T-cell (primary cell): ENCODE measurements at regions not wholly inside any gene's neighbourhood (a gene's known extent, or its start where the extent isn't known, plus 50 kb on each side); places are given as distances from the start of the nearest gene placed in this dataset.
"Not testable (repeated sequence)": the region's sequence is repeated elsewhere in the genome, so short reads cannot be mapped to it uniquely, and the experiment has no call there.

ENCODE experiments used
- ATAC-seq, 4 experiments: fragments of 200-7000 bp in 3 of 4; fragments of 150-1000 bp in 1 of 4; cut with Tn5 transposase; replicated peaks in 1 of 4; 1 replicate in 3 of 4; 2 replicates in 1 of 4; pipeline ENCODE4 v1.10.0; 2021; ENCODE audit warnings: moderate library complexity in 3 of 4, mild to moderate bottlenecking in 2 of 4, moderate number of reproducible peaks in 1 of 4
- CTCF ChIA-PET, 2 donors: fragments of 300-600 bp; sonication (Branson Sonifier 250); formaldehyde crosslinking; loops; one replicate each; lab custom pipeline; 2022; ENCODE audit warnings: antibody characterized with exemption in 2 of 2; lab: Charles Lee
- POLR2A ChIA-PET, 2 donors: fragments of 300-600 bp; sonication (Branson Sonifier 250); formaldehyde crosslinking; loops; one replicate each; lab custom pipeline; 2022; ENCODE audit warnings: antibody characterized with exemption in 2 of 2; lab: Charles Lee
- DNase-seq, 35 experiments: peaks; one replicate each; pipeline versions ENCODE4 v3.0.0 to v3.0.0-alpha.2; 2013 to 2023
- H3K27ac ChIP-seq: one replicate; pipeline ENCODE4 v1.5.1; 2013; ENCODE audit warnings: low read length
- H3K27me3 ChIP-seq, 2 experiments: replicated peaks in 1 of 2; 1 replicate in 1 of 2; 2 replicates in 1 of 2; pipeline versions ENCODE4 v1.6.1 to v1.7.0; 2013; ENCODE audit warnings: low read length in 1 of 2, mixed read lengths in 1 of 2; ENCODE audit not compliant: control insufficient read depth in 2 of 2, insufficient read depth in 2 of 2; ENCODE audit errors: extremely low read depth in 1 of 2
- H3K36me3 ChIP-seq, 2 donors: 1 replicate in 1 of 2; 2 replicates in 1 of 2; pipeline versions ENCODE4 v1.6.1 to v1.7.0; 2013; ENCODE audit warnings: low read length in 1 of 2; ENCODE audit not compliant: control insufficient read depth in 2 of 2, insufficient read depth in 1 of 2; ENCODE audit errors: extremely low read depth in 1 of 2
- H3K4me1 ChIP-seq, 2 experiments: 1 replicate in 1 of 2; 2 replicates in 1 of 2; pipeline versions ENCODE4 v1.6.1 to v1.7.0; 2013; ENCODE audit warnings: low read length in 2 of 2, mixed read lengths in 1 of 2; ENCODE audit not compliant: insufficient read depth in 2 of 2, control insufficient read depth in 1 of 2; ENCODE audit errors: extremely low read depth in 1 of 2
- H3K4me3 ChIP-seq, 2 donors: 1 replicate in 1 of 2; 2 replicates in 1 of 2; pipeline versions ENCODE4 v1.5.1 to v1.7.0; 2013; ENCODE audit warnings: mild to moderate bottlenecking in 2 of 2, low read length in 1 of 2, moderate library complexity in 1 of 2; ENCODE audit not compliant: control insufficient read depth in 1 of 2; ENCODE audit errors: extremely low read depth in 1 of 2
- H3K9me3 ChIP-seq: 2 replicates; pipeline ENCODE4 v1.7.0; 2013
- H3K27ac Mint-ChIP-seq, 2 donors: one replicate each; pipeline ENCODE4 v1.8.0; 2020 to 2021; ENCODE audit warnings: mild to moderate bottlenecking in 2 of 2, mixed read lengths in 2 of 2
- H3K27me3 Mint-ChIP-seq, 2 donors: one replicate each; pipeline ENCODE4 v1.8.0; 2021 to 2022; ENCODE audit warnings: mixed read lengths in 2 of 2
- H3K36me3 Mint-ChIP-seq: one replicate; pipeline ENCODE4 v1.8.0; 2021; ENCODE audit warnings: mixed read lengths
- H3K4me1 Mint-ChIP-seq, 3 donors: one replicate each; pipeline ENCODE4 v1.8.0; 2020 to 2022; ENCODE audit warnings: mixed read lengths in 3 of 3, mild to moderate bottlenecking in 1 of 3
- H3K4me3 Mint-ChIP-seq, 3 donors: one replicate each; pipeline ENCODE4 v1.8.0; 2020 to 2022; ENCODE audit warnings: mild to moderate bottlenecking in 3 of 3, mixed read lengths in 3 of 3, moderate library complexity in 3 of 3
- H3K9me3 Mint-ChIP-seq, 3 donors: one replicate each; pipeline ENCODE4 v1.8.0; 2020 to 2022; ENCODE audit warnings: mixed read lengths in 3 of 3
- WGBS: methylation state at CpG from one replicate; pipeline ENCODE4 v1.1.5; 2013; ENCODE audit warnings: missing lambda C conversion rate; ENCODE audit not compliant: insufficient coverage; 5-methylcytosine and 5-hydroxymethylcytosine counted together

- no peaks in the 10 kb centered on the region for H3K27me3 ChIP-seq
- Mint-ChIP-seq H3K9me3 (peaks cover 4 to 12% (median 7%) of the 10 kb centered on the region in 3 donors), H3K36me3 (no peaks in the 10 kb centered on the region), H3K4me3 (no peak overlapping the region), H3K27me3 (peaks cover 2 to 9% of the 10 kb centered on the region in 2 donors), H3K4me1 (no peaks in the 10 kb centered on the region), H3K27ac (no peak overlapping the region)
- H3K36me3 ChIP-seq = no peaks in the 10 kb centered on the region
- H3K9me3 ChIP-seq = no peaks in the 10 kb centered on the region
- ChIA-PET POLR2A (no interaction called here), CTCF (no interaction called here)
- WGBS = 83% methylated on average over 1 of the region's 6 CpGs
- no peak for ATAC-seq
- no peak overlapping the region for H3K27ac ChIP-seq
- no peaks in the 10 kb centered on the region for H3K4me1 ChIP-seq
- DNase-seq = no peak
- no peak overlapping the region for H3K4me3 ChIP-seq
Observed at GRCh38 chr6:71083308-71083820, 126.5 kb upstream of the B3GAT2 start.

GRCh38 chr6:71088166-71088565 lies 131.3 kb upstream of the B3GAT2 start:
- H3K4me1 Mint-ChIP-seq = no peaks in the 10 kb centered on the region
- Histone ChIP-seq H3K4me1 (no peaks in the 10 kb centered on the region), H3K27me3 (no peaks in the 10 kb centered on the region), H3K9me3 (no peaks in the 10 kb centered on the region), H3K27ac (no peak overlapping the region), H3K4me3 (no peak overlapping the region), H3K36me3 (no peaks in the 10 kb centered on the region)
- H3K27ac Mint-ChIP-seq = no peak overlapping the region
- ChIA-PET CTCF (no interaction called here), POLR2A (no interaction called here)
- H3K27me3 Mint-ChIP-seq = peaks cover 4 to 15% of the 10 kb centered on the region in 2 donors
- H3K9me3 Mint-ChIP-seq = no peaks in the 10 kb centered on the region
- no peak overlapping the region for H3K4me3 Mint-ChIP-seq
- ATAC-seq (no peak), DNase-seq (no peak)
- no peaks in the 10 kb centered on the region for H3K36me3 Mint-ChIP-seq
- WGBS = no CpG with 5 or more reads among the region's 3 CpGs

GRCh38 chr6:71090217-71090616 lies 133.4 kb upstream of the B3GAT2 start:
- no peak overlapping the region for H3K4me3 Mint-ChIP-seq
- Histone ChIP-seq H3K4me3 (no peak overlapping the region), H3K27me3 (no peaks in the 10 kb centered on the region), H3K4me1 (no peaks in the 10 kb centered on the region), H3K27ac (no peak overlapping the region), H3K36me3 (no peaks in the 10 kb centered on the region), H3K9me3 (no peaks in the 10 kb centered on the region)
- no peak overlapping the region for H3K27ac Mint-ChIP-seq
- ATAC-seq (no peak), DNase-seq (no peak)
- POLR2A ChIA-PET = no interaction called here
- H3K27me3 Mint-ChIP-seq = peaks cover 4 to 10% of the 10 kb centered on the region in 2 donors
- H3K9me3 Mint-ChIP-seq = no peaks in the 10 kb centered on the region
- no peaks in the 10 kb centered on the region for H3K36me3 Mint-ChIP-seq
- 60% methylated on average over 2 of the region's 4 CpGs for WGBS
- no peaks in the 10 kb centered on the region for H3K4me1 Mint-ChIP-seq
- CTCF ChIA-PET = no interaction called here

GRCh38 chr6:71091167-71091566 lies 134.3 kb upstream of the B3GAT2 start:
- H3K4me3 Mint-ChIP-seq = no peak overlapping the region
- no peak overlapping the region for H3K27ac ChIP-seq
- no peak overlapping the region for H3K4me3 ChIP-seq
- H3K36me3 ChIP-seq = no peaks in the 10 kb centered on the region
- H3K27me3 ChIP-seq = no peaks in the 10 kb centered on the region
- 67% methylated on average over 2 of the region's 5 CpGs for WGBS
- ATAC-seq = no peak
- H3K27me3 Mint-ChIP-seq = peaks cover 2 to 7% of the 10 kb centered on the region in 2 donors
- H3K27ac Mint-ChIP-seq = no peak overlapping the region
- no peaks in the 10 kb centered on the region for H3K9me3 ChIP-seq
- DNase-seq = no peak
- CTCF ChIA-PET = no interaction called here
- H3K4me1 ChIP-seq = no peaks in the 10 kb centered on the region
- no peaks in the 10 kb centered on the region for H3K9me3 Mint-ChIP-seq
- POLR2A ChIA-PET = no interaction called here
- H3K4me1 Mint-ChIP-seq = no peaks in the 10 kb centered on the region
- H3K36me3 Mint-ChIP-seq = no peaks in the 10 kb centered on the region

- no CpG with 5 or more reads among the region's 1 CpG for WGBS
- H3K9me3 Mint-ChIP-seq = peaks cover 0 to 5% (median 0%) of the 10 kb centered on the region in 3 donors
- peaks cover 2 to 7% of the 10 kb centered on the region in 2 donors for H3K27me3 Mint-ChIP-seq
- H3K4me3 Mint-ChIP-seq = no peak overlapping the region
- no peak overlapping the region for H3K27ac Mint-ChIP-seq
- Histone ChIP-seq H3K4me3 (no peak overlapping the region), H3K27ac (no peak overlapping the region), H3K36me3 (no peaks in the 10 kb centered on the region), H3K4me1 (no peaks in the 10 kb centered on the region), H3K9me3 (no peaks in the 10 kb centered on the region), H3K27me3 (no peaks in the 10 kb centered on the region)
- H3K4me1 Mint-ChIP-seq = no peaks in the 10 kb centered on the region
- no peak for ATAC-seq
- H3K36me3 Mint-ChIP-seq = no peaks in the 10 kb centered on the region
- ChIA-PET CTCF (no interaction called here), POLR2A (no interaction called here)
- no peak for DNase-seq
Observed at GRCh38 chr6:71091956-71092355, 135.1 kb upstream of the B3GAT2 start.

GRCh38 chr6:71097264-71097663 lies 140.4 kb upstream of the B3GAT2 start:
- H3K27ac Mint-ChIP-seq, H3K36me3 Mint-ChIP-seq, ATAC-seq, DNase-seq, H3K4me3 Mint-ChIP-seq, H3K4me1 Mint-ChIP-seq, H3K27me3 ChIP-seq, H3K27me3 Mint-ChIP-seq, H3K27ac ChIP-seq, H3K9me3 ChIP-seq, H3K36me3 ChIP-seq, H3K4me3 ChIP-seq, CTCF ChIA-PET, POLR2A ChIA-PET, H3K4me1 ChIP-seq: not testable (repeated sequence)
- H3K9me3 Mint-ChIP-seq = peaks cover 9 to 27% (median 11%) of the 10 kb centered on the region in 3 donors
- no CpG with 5 or more reads among the region's 2 CpGs for WGBS

- ATAC-seq (no peak), DNase-seq (no peak)
- Histone ChIP-seq H3K27ac (no peak overlapping the region), H3K27me3 (peaks cover 0 to 13% of the 10 kb centered on the region in 2 experiments), H3K9me3 (no peaks in the 10 kb centered on the region), H3K4me1 (no peaks in the 10 kb centered on the region), H3K36me3 (no peaks in the 10 kb centered on the region), H3K4me3 (no peak overlapping the region)
- H3K36me3 Mint-ChIP-seq = no peaks in the 10 kb centered on the region
- peaks cover 0 to 4% of the 10 kb centered on the region in 2 donors for H3K27me3 Mint-ChIP-seq
- WGBS = no CpG with 5 or more reads among the region's 1 CpG
- H3K4me1 Mint-ChIP-seq = no peaks in the 10 kb centered on the region
- H3K4me3 Mint-ChIP-seq = no peak overlapping the region
- H3K27ac Mint-ChIP-seq = no peak overlapping the region
- peaks cover 9 to 27% (median 11%) of the 10 kb centered on the region in 3 donors for H3K9me3 Mint-ChIP-seq
- POLR2A ChIA-PET = no interaction called here
- CTCF ChIA-PET = no interaction called here
Observed at GRCh38 chr6:71099649-71100048, 142.8 kb upstream of the B3GAT2 start.
